HG03135 (cell line): ENCODE measurements at regions not wholly inside any gene's neighbourhood (a gene's known extent, or its start where the extent isn't known, plus 50 kb on each side); places are given as distances from the start of the nearest gene placed in this dataset.

Source experiments
- ATAC-seq: cut with Tn5 transposase; IDR thresholded peaks from one replicate; pipeline ENCODE4 v1.9.1; 2021; ENCODE audit warnings: mild to moderate bottlenecking, moderate library complexity; ENCODE audit not compliant: unreplicated experiment

DNA sequence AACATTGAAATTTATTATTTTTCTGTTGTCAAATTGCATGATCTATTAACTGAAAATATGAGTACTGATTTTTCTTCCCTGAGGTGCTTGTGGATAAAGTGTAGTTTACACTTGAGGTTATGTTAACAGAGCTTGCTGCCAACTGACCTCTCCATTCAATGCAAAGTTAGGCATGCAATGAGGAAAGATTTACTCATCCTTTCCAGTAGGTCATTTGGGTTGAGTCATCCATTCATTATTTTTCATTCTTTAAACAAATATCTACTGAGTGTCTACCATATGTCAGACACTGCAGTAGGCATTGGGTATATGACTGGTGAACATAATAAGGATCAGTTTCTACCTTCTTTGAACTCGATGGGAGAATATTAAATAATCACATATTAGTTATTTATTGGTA, 604.1 kb downstream of the EDEM1 start:
- no peak for ATAC-seq

DNA sequence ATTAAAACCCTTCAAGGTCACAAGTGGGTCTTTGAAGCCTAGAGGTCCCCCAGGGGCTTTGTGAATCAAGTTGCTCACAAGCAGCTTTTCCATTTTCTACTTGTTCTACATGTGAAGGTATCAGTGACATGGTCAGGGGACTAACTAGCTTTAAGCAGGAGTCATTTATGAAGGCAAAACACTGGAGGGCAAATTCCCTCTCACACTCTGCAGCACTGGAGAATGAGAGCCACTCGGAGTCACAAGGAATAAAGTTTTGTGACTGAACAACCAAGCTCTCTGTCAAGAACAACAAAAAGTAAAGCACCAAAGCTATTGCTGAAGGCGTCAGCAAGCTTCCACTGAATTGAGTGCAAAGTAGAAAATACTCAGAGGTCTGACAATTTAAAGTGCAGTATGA, 609.0 kb downstream of the EDEM1 start:
- ATAC-seq, result no peak

DNA sequence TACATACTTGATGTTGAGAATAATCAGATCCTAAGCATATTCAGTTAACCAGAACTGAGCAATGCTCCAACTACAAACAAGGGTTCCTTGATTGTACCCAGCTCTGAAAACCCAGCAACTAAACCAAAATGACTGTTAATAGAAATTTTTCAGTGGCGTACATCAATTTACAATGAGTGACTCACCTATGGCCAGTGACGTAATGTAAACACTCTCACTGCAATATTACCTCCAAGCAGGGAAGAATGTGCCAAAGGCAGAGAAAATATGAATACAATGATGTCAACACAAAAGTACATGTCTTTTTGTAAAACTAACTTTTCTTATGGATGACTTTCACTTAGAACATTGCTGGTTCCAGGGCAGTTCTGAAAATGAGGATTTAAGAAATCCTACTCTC, 611.3 kb downstream of the EDEM1 start:
- ATAC-seq, result no peak

DNA sequence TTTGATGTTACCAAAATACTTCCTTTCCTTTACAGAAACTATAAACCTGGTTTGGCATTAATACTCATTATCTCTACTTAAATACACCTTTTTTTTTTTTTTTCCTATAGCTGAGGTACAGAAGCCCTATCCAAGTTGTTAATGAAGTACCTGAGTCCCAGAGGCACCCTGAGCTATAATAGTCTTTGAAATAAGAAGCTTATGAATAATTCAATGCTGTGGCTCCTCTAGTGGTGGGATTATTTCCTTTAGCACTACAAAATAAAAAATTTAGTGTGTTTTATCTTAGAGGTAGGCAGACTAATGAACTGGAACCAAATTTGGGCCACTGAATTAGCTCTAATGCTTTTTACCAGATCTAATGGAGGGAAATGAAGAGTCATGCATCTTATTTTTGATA, 611.9 kb downstream of the EDEM1 start:
- no peak for ATAC-seq

DNA sequence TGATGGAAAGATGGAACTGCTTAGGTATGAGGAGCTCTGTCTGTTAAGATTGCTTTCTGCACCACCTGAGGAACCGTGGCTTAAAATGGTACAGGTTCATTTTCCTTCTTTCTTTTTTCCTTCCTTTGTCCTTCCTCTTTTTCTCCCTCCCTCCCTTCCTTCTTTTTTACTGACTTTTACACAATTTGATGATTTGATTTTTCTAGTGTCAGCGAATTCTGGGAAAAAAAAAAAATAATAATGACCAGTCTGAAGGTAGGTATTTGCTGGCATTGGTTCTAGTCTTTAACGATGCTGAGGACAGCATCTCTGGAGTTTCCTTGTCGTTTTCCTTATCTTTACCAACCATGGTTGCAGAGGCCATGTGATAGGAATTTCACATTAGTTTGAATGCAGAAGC, 613.5 kb downstream of the EDEM1 start:
- no peak for ATAC-seq

DNA sequence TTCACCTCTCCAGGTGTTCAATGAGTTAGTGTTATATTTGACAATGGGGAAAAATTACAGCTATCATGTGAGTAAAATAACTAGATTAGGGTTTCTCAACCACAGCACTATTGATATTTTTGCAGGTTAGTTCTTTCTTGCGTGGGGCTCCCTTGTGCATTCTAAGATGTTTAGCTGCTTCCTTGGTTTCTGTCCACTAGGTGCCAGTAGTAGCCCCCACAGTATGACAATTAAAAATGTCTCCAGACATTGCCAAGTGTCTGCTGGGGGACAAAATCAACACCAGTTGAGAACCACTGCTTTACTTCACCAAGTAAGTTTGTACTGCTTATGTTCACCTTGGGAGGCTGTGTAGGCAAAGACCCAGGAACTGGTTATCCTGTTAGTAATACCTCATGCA, 618.7 kb downstream of the EDEM1 start:
- ATAC-seq, result no peak

DNA sequence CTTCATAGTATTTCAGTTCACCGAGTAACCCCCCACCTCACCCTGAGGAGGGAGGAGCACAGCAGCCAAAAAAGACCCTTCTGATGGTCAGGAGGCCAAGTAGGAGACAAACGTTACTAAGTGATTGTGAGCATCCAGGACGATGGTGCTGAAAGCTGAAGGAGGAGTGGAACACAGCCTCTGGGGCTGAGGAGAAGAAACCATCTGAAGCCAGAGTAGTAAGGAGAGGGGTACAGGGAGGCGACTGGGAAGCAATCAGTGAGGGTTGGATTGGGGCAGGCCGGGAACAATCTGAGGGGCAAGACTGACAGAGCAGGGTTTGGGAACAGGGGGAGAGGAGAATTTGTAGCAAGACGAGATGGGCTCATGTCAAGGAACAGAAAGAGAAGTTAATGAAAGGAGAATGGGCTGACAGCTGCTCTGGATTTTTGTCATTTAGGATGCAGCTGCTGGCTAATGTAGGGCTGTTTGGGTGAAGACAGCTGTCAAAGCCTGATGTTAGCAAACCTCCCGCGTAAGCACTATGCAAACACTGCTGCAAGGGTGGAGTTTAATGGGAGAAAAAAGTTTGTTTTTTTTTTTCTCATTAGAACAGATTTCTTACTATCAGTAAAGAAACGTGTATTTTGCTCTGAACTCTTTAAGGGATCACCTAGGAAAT, 622.2 kb downstream of the EDEM1 start:
- no peak for ATAC-seq

DNA sequence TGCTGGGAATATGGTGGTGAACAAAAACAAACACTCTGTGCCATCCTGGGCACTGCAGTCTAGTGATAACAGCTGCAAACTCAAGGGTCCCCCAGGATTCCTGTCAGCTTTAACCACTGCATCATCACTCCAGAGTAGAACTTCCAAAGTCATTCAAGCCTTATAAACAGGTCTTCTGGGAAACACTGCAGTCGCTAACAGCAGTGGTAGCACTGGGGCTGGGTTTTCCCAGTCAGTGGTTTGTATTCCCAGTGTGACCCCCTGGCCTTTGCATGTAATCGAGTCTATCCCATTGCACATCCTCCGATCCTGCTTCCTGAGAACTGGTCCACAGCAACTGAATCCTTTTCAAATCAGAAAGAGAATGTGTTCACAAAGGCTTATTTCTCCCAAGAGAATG, 623.5 kb downstream of the EDEM1 start:
- ATAC-seq, result no peak

DNA sequence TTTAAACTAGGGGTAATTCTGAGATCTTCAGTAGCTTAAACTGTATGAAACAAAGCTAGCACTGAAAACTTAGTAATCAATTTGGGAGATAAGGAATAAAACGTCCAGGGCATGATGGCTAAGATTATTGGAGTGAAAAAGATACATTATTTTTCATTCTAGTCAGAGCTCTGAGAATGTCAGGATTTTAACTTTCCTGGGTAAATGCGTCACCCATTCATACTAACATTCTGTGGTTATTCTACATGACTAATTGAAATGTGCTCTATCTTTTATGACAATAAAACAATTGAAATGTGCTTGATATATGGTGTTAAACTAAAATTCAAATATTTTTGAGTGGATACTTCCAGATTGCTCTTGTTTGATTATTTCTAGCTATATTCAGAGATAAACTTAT, 626.0 kb downstream of the EDEM1 start:
- no peak for ATAC-seq

DNA sequence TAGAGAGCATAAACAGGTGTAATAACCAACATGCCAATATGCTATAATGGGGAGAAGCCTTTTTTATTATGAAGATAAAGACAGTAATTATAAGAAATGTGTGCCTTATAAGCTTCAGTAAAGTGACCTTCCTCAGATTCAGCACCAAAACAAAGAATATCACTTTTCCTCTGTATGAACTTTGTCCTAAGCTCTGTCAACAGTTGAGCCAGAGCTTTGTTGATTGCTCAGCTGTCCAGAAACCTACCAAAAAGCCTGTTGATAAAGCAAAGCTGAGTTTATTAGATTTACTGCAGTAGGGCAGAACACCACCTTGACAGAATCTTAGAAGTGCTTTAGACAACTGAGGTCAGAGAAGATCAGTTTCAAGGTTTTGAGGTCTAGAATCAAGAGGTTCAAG, 635.3 kb downstream of the EDEM1 start:
- no peak for ATAC-seq

DNA sequence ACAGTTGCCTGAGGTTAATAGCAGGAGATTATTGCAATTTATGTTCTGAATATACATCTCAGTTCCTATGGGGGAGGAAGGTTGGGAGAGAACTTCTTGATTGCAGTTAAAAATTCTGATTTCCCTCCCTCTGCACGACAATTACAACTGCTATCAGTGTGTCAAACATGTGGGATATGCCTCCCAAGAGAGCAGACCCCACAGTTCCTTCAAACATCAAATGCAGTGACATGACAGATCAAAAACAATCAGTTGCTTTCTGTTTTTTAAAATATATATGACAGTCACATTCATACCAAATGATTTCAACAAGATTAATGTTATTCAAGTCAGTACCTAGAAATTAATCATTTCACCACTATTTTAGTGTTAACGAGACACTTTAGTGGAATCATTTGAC, 639.0 kb downstream of the EDEM1 start:
- ATAC-seq, result no peak

DNA sequence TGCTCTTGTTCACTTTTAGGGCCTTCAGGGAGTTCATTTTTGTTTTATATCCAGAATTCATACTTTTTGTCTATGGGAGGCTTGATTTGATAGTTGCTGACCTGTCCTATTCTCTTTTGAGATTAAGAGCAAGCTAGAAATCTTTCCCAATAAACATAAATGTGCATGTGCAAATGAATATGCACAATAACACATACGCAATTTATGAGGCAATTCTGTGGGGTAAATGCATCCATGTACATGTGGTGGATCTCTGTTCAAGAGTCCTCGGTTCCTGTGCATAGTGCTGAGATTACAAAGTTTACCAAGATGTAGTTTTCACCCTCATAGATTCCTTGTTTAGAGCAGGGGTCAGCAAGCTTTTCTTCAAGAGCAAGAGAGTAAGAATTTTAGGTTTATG, 640.7 kb downstream of the EDEM1 start:
- ATAC-seq, result no peak

DNA sequence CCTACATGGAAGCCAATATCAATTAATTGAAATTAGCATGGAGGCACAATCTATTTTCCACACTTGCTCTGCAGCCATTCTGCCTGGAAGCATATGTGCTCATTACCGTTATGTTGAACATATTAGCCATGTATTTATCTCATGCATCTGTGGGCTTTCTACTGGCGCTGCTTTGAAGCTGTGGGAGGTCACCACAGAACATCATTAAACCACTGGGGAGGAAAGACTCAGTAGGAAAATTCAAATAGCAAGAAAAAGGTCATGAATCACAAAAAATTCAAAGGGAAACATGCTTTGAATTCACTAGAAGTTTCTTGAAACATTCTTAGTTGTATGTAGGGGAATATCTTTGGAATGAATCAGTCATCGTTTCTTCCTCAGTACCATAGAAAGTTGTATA, 652.5 kb downstream of the EDEM1 start:
- no peak for ATAC-seq

DNA sequence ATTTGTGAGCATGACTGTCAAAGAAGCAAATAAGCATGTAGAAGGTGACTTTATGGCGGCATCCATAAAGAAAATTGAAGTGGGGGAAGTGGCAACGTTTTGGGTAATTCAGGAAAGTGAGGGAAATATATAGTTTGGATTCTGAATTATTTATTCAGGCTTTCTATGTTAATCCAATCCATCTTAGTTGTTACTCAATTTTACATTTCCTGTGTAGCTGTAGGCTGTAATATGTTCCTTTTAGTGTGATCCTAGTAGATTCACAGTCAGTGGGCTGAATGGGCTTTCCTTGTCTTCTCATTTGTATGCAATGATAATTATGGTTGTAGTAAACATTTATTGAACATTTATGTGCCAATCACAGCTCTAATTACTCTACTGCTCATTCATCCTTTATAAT, 654.1 kb downstream of the EDEM1 start:
- no peak for ATAC-seq

DNA sequence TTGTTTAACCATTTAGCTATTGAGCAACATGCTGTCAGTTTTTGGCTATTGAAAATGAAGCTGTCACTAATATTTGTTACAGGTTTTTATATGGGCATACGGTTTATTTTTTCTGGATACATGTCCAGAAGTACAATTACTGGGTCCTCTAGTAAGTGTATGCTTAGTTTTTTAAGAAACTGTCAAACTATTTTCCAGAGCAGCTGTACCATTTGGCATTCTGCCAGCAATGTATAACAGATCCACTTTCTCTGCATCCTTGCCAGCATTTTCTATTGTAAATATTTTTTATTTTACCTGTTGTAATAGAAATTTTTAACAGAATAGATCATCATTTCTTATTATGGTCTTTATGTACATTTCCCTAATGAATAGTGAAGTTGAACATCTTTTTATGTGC, 658.8 kb downstream of the EDEM1 start:
- ATAC-seq, result no peak

DNA sequence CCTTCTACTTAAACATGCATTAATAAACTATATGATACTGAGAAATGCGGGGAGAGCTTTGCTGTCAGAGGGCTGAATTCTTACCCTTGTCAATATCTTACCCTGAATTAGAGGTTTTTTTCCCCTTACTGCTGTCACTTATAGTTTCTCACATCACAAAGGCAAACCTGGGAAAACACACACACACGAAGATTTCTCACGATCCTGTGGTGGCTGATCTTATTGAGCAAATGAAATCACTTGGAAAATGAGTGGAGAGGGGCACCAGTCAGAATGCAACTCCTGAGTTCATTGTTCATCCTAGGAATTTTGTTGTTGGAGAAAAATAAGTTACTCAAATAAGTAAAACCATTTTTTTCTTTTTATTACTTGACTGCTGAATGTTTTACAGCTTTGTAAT, 673.6 kb downstream of the EDEM1 start:
- ATAC-seq, result no peak

DNA sequence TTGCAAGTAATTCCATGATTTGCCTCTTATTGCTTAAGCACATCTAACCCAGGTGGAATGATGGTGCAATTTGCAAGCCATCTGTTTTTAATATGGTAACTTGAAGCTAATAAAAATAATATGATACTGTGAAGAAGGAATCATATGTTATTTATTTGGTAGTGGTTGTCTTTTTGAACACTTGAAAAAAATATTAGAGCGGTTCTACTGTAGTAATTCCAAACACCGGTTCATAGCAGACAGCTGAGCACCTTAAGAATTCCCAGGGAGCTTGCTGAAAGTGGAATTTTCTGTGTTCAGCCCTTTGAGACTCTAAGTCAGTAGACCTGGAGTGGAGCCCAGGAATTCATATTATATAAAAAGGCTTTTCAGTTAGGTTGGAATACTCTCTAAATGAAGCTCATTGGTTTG, 687.4 kb downstream of the EDEM1 start:
- ATAC-seq, result no peak

DNA sequence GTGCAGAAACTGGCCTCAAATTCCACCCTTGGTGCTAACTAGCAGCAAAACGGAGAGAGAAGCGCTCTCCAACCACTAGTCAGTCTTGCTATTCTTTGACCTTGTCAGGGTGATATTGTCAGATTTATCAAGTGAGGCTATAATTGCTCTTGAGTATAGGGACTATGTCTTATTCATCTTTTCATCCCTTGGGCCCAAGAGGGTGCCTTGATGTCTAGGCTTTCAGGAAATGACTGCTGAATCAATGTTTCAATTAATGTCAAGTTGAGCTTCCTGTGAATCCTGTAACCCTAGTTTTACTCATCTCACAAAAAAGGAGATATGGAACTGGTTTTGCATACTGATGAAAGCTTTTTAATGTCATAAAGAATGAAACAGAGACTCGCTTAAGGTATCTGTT, 701.3 kb downstream of the EDEM1 start:
- no peak for ATAC-seq

DNA sequence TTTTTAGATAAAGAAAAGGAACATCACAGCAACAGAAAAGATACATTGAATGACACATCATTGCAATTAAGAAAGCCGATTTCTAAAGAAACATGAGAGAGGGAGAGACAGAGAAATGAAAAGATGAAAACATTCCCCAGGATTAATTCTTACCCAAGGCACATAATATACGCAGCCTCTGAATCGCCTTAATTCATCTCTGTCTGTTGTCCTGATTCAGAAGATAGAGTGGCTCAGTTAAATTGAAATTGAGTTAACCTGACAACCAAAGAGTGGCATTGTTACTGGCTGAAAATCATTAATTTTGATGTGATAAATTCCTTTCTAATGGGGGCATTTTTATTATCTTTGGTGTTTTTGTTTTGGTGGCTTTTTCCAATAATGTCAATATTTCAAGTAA, 701.9 kb downstream of the EDEM1 start:
- no peak for ATAC-seq

DNA sequence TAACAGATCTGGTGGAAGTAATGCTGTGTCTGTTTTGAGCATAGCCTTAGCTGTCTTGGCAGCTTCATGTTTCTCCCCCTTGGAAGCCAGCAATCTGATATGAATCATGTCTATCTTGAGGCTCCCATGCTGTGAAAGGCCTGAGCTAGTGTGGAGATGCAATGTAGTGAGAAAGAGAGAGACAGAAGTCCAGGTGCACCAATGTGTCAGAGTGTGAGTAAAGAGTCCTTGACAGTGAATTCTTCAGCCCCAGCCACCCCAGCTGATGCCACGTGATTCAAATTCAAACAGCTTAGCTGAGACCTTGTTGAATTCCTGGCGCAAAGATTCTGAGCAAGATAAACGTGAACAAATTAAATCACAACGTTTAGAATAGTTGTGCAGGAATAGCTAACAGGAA, 704.2 kb downstream of the EDEM1 start:
- ATAC-seq, result no peak

DNA sequence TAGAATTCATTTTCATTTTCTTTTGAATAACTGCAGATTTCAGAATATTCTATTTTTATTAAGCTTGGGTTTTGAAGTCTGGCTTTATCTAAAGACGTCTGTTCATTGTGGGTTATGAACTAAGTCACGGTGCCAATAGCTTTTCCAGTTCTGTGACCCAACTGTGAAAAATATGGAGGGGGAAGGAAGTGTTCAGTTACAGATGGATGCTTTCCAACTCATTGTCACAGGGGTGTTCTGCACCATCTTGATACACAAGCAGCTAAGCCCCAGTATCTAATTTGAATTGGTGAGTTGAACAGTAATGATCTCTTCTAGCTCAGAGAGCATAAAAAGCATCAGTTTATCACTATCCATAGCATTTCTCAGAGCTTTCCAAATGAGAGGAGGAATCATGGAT, 710.6 kb downstream of the EDEM1 start:
- no peak for ATAC-seq

DNA sequence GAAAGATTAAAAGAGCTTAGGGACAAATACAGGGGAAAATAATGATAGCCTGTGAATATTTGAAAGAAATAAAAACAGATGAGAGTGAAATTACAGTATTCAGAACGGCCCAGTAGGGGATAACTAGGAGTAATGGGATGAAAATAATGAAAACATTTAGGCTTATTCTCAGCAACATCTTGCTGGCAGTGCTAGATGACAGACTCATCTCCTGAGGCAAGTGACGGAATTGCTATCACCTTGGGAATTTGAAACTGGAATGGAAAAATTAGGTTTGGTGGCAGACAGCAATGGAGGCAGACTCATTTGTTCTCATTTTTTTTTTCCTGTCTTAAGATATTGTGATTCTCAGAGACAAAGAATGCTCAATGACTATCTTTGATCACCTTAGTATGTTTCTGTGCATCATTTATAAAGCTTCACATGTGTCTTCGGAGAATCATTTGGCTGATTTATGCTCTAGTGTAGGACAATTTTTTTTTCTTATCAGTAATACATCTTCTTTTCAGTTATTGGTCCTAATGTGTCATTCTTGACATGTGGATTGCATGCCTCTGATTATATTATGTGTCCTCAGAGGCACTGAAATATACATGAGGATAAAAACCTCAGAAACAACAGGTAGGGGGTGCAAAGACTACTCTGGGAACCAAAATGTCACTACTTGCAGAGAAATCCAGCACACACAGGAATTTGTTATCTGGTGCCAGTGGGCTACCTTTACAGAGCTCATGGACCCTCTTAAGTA, 711.7 kb downstream of the EDEM1 start:
- no peak for ATAC-seq

DNA sequence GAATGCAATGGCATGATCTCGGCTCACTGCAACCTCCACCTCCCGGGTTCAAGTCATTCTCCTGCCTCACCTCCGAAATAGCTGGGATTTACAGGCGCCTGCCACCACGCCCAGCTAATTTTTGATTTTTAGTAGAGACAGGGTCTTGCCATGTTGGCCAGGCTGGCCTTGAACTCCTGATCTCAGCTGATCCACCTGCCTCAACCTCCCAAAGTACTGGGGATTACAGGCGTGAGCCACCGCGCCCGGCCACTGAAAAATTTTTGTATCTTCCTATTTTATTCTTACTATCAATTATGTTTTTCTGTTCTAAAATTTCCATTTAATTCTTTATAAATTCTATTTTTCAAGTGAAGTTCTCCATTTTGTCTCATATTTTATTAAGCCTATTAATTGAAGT, 730.4 kb downstream of the EDEM1 start:
- ATAC-seq, result no peak
